ENCODE measurements at regions not wholly inside any gene's neighbourhood (a gene's known extent, or its start where the extent isn't known, plus 50 kb on each side); places are given as distances from the start of the nearest gene placed in this dataset.

DNA sequence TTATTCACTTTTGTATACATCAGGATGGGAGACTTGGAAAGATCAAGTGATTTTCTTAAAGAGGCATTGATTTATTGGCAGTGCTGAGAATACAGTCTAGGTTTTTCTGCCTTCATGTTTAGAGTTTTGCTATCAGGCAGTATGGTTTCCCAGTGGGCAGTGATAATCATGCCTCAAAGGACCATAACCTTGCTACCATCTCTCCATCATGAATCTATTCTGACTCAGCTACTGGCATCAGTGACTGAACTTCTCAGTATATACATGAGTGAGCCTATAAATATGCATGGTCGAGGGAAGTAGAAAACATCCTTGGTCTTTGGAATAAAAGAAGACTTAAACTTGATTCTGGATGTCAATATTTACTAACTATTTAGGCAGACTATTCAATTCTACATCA, 562.0 kb upstream of the AADAT start:
- TF ChIP-seq, protein P1, sequence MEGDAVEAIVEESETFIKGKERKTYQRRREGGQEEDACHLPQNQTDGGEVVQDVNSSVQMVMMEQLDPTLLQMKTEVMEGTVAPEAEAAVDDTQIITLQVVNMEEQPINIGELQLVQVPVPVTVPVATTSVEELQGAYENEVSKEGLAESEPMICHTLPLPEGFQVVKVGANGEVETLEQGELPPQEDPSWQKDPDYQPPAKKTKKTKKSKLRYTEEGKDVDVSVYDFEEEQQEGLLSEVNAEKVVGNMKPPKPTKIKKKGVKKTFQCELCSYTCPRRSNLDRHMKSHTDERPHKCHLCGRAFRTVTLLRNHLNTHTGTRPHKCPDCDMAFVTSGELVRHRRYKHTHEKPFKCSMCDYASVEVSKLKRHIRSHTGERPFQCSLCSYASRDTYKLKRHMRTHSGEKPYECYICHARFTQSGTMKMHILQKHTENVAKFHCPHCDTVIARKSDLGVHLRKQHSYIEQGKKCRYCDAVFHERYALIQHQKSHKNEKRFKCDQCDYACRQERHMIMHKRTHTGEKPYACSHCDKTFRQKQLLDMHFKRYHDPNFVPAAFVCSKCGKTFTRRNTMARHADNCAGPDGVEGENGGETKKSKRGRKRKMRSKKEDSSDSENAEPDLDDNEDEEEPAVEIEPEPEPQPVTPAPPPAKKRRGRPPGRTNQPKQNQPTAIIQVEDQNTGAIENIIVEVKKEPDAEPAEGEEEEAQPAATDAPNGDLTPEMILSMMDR (IDR thresholded peaks at IDR 0.05; ENCODE audit: low read depth, low read length), result no peak
- H3K27me3 ChIP-seq, result no peaks in the 10 kb centered on the region
- H3K9me3 ChIP-seq, result no peaks in the 10 kb centered on the region
- no peak for DNase-seq
- no peaks in the 10 kb centered on the region for H3K4me1 ChIP-seq
- H3K4me3 ChIP-seq (ENCODE audit: low read depth, low read length), result no peak overlapping the region
- no peaks in the 10 kb centered on the region for H3K36me3 ChIP-seq

DNA sequence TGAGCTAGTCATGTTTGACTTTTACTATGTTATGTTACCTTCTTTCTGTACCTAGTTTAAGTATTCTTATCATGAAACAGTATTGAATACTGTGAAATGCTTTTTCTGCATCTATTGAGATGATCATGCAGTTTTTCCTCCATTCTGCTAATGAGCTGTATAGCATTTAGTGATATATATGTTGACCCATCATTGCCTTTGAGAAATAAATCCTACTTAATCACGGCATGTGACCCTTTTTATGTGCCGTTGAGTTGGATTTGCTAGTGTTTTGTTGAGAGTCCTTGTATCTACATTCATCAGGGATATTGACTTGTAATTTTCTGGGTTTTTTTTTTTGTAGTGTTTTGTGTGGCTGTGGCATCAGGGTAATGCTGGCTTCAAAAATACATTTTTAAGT, 537.7 kb upstream of the AADAT start:
- Histone ChIP-seq H3K27me3 (no peaks in the 10 kb centered on the region), H3K4me3 (ENCODE audit: low read depth, low read length) (no peak overlapping the region), H3K36me3 (no peaks in the 10 kb centered on the region), H3K4me1 (no peaks in the 10 kb centered on the region), H3K9me3 (no peaks in the 10 kb centered on the region)
- TF ChIP-seq, protein P1 (IDR thresholded peaks at IDR 0.05; ENCODE audit: low read depth, low read length), result no peak
- DNase-seq, result no peak

DNA sequence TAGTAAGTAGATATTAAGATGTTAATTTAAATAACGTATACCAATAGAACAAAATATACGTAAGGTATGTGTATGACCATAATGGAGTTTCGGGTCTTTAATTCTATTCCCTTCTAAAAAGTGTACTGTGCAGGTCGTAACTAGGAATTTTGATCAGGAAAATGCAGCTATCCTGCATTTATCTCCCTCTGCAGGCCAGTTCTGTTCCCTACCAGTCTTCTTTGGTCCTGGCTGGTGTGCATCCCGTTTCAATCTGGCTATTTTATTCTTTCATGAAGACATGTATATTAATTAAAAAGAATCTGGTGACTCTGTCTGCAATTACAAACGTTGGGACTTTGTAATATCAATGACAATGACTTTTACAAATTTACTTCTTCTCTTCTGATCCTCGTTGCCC, 534.1 kb upstream of the AADAT start:
- no peaks in the 10 kb centered on the region for H3K27me3 ChIP-seq
- H3K4me1 ChIP-seq, result no peaks in the 10 kb centered on the region
- no peaks in the 10 kb centered on the region for H3K9me3 ChIP-seq
- H3K36me3 ChIP-seq, result no peaks in the 10 kb centered on the region
- H3K4me3 ChIP-seq (ENCODE audit: low read depth, low read length), result no peak overlapping the region
- TF ChIP-seq, protein P1 (IDR thresholded peaks at IDR 0.05; ENCODE audit: low read depth, low read length), result peak; percentile 32; the same call in 1 of the 2 replicates
- DNase-seq, result no peak

DNA sequence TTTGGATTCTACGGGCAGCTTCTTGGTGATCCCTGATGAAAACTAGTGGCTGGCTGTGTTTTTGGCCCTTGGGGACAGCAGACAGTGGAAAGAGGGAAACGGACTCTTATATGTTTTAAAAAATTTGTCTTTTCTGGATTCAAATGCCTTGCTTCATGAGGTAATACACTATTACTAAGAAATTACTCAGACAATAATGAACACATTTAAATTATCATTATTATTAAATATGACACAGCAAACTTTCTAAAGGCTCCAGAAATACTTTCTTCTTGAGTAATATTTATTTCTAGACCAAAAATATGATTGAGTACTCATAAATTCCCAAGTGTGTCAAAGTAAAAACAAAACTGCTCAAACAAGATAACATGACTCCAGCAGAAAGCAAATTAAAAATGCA, 520.7 kb upstream of the AADAT start:
- Histone ChIP-seq H3K27me3 (no peaks in the 10 kb centered on the region), H3K9me3 (no peaks in the 10 kb centered on the region), H3K36me3 (no peaks in the 10 kb centered on the region), H3K4me1 (no peaks in the 10 kb centered on the region), H3K4me3 (ENCODE audit: low read depth, low read length) (no peak overlapping the region)
- no peak for DNase-seq
- TF ChIP-seq, protein P1 (IDR thresholded peaks at IDR 0.05; ENCODE audit: low read depth, low read length), result no peak

DNA sequence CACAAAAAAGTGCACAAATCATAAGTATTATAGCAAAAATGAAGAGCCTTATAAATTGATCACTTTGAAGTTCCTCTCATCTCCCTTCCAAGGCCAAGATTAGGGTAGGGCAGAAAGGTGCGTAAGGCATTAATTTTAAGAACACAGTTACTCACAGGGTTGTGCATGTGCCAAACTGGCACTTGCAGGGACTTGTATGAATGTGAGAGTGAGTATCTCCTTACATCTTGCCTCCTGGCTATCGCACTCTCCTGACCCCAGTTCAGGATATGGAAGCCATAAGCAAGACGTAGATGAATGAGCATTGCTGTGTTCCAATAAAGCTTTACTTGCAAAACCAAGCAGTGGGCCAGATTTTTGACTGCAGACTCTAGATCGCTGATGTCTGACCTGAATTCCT, 510.1 kb upstream of the AADAT start:
- TF ChIP-seq, protein P1 (IDR thresholded peaks at IDR 0.05; ENCODE audit: low read depth, low read length), result no peak
- Histone ChIP-seq H3K4me1 (no peaks in the 10 kb centered on the region), H3K27me3 (no peaks in the 10 kb centered on the region), H3K9me3 (no peaks in the 10 kb centered on the region), H3K4me3 (ENCODE audit: low read depth, low read length) (no peak overlapping the region), H3K36me3 (no peaks in the 10 kb centered on the region)
- DNase-seq, result no peak

DNA sequence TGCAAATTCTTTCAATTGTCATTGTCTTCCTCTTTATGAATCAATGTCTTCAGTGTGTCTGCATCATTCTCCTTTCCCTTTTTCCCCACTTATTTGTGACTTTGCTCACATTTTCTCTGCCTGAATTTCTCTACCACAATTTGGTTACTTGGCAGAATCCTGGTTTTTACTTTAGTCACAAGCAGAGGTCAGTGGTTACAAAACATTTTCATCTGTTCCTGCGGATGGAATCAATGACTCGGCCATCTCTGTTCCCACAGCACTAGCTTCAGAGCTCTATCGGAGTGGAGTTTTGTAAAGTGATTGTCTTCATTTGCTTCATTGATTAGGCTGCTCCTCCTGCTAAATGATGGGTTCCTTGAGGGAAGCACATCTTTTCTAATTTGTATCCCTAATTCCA, 501.3 kb upstream of the AADAT start:
- no peaks in the 10 kb centered on the region for H3K36me3 ChIP-seq
- DNase-seq, result no peak
- TF ChIP-seq, protein P1 (IDR thresholded peaks at IDR 0.05; ENCODE audit: low read depth, low read length), result no peak
- H3K4me3 ChIP-seq (ENCODE audit: low read depth, low read length), result no peak overlapping the region
- H3K4me1 ChIP-seq, result no peaks in the 10 kb centered on the region
- H3K9me3 ChIP-seq, result no peaks in the 10 kb centered on the region
- H3K27me3 ChIP-seq, result no peaks in the 10 kb centered on the region
